DND-41 (cell line): ENCODE measurements at regions not wholly inside any gene's neighbourhood (a gene's known extent, or its start where the extent isn't known, plus 50 kb on each side); places are given as distances from the start of the nearest gene placed in this dataset.

Experiments
- CTCF ChIP-seq: IDR thresholded peaks from 2 replicates; pipeline ENCODE4 v1.5.1; 2012; ENCODE audit warnings: borderline replicate concordance, low read length, moderate library complexity, mild to moderate bottlenecking; ENCODE audit not compliant: poor library complexity, severe bottlenecking; ENCODE audit errors: extremely low read depth
- EZH2 ChIP-seq: IDR thresholded peaks from 3 replicates; pipeline ENCODE4 v1.6.1; 2012; ENCODE audit warnings: borderline replicate concordance, low read depth, mild to moderate bottlenecking, moderate library complexity, low read length, inconsistent platforms; ENCODE audit not compliant: severe bottlenecking

DNA sequence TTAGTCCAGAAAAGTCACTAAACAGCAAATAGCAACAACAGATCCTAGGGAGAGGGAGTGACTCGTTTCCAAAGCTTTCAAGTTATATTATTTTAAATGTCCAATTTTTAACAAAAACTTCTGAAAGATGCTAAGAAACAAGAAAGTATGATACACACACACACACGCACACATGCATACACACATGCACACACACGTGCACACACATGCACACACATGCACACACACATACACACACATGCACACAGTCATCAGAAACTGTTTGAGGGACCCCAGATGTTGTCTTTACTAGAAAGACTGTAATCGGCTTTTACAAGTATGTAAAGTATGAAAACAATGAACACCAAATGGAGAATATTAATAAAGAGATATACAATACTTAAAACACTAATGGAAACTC is 825.4 kb downstream of the UQCRFS1 start:
- TF ChIP-seq EZH2: no peak
- TF ChIP-seq CTCF: no peak
